Brain microvascular endothelial cell (primary cell): ENCODE measurements at regions not wholly inside any gene's neighbourhood (a gene's known extent, or its start where the extent isn't known, plus 50 kb on each side); places are given as distances from the start of the nearest gene placed in this dataset.
"Not testable (repeated sequence)": the region's sequence is repeated elsewhere in the genome, so short reads cannot be mapped to it uniquely, and the experiment has no call there.

Source experiments
- DNase-seq: peaks from one replicate; pipeline ENCODE4 v3.0.0-alpha.2; 2020
- H3K27ac ChIP-seq: fragments of 250-450 bp; sonication (Bioruptor Pico); 2 replicates; pipeline ENCODE4 v1.5.1; 2020; ENCODE audit warnings: mild to moderate bottlenecking, moderate library complexity
- H3K27me3 ChIP-seq: fragments of 250-450 bp; sonication (Bioruptor Pico); replicated peaks from 2 replicates; pipeline ENCODE4 v1.5.1; 2020; ENCODE audit warnings: mild to moderate bottlenecking
- H3K36me3 ChIP-seq: fragments of 250-450 bp; sonication (Bioruptor Pico); replicated peaks from 2 replicates; pipeline ENCODE4 v1.5.1; 2020; ENCODE audit warnings: mild to moderate bottlenecking
- H3K4me3 ChIP-seq: 2 replicates; pipeline ENCODE4 v1.5.1; 2011; ENCODE audit warnings: low read depth, mild to moderate bottlenecking, control low read depth, low read length, moderate library complexity
- CTCF ChIP-seq: IDR thresholded peaks from 2 replicates; pipeline ENCODE4 v1.5.1; 2011; ENCODE audit warnings: low read depth, mild to moderate bottlenecking, moderate library complexity, low read length, control low read depth, inconsistent platforms; ENCODE audit errors: missing control alignments
- in situ Hi-C: cut with HindIII; loops from 2 replicates; pipeline ENCODE4 v1.10.0; 2017; ENCODE audit warnings: low sequenced_read_pairs, low pct_ligation_motif_present

- in situ Hi-C loops, result no loop called here
- no peak overlapping the region for H3K4me3 ChIP-seq
- no peaks in the 10 kb centered on the region for H3K36me3 ChIP-seq
- H3K27ac ChIP-seq, result no peak overlapping the region
- no peaks in the 10 kb centered on the region for H3K27me3 ChIP-seq
- TF ChIP-seq CTCF, result no peak
- DNase-seq, result no peak
Observed at GRCh38 chr10:131580076-131580652, 268.6 kb upstream of the TCERG1L start.

- Histone ChIP-seq H3K27me3 (no peaks in the 10 kb centered on the region), H3K36me3 (no peaks in the 10 kb centered on the region), H3K27ac (no peak overlapping the region), H3K4me3 (no peak overlapping the region)
- in situ Hi-C loops, result no loop called here
- TF ChIP-seq CTCF, result no peak
- DNase-seq, result no peak
Observed at GRCh38 chr10:131580674-131581073, 269.2 kb upstream of the TCERG1L start.

GRCh38 chr10:131581547-131581946, 270.0 kb upstream of the TCERG1L start:
- in situ Hi-C loops, DNase-seq, H3K27ac ChIP-seq: not testable (repeated sequence)

GRCh38 chr10:131584287-131584686, 272.8 kb upstream of the TCERG1L start:
- Histone ChIP-seq H3K36me3 (no peaks in the 10 kb centered on the region), H3K4me3 (no peak overlapping the region)
- no peak for TF ChIP-seq CTCF

More at GRCh38 chr10:131581547-131581946, 270.0 kb upstream of the TCERG1L start:
- H3K27me3 ChIP-seq, H3K36me3 ChIP-seq, H3K4me3 ChIP-seq: not testable (repeated sequence)

GRCh38 chr10:131585761-131586160, 274.2 kb upstream of the TCERG1L start:
- H3K27me3 ChIP-seq, result no peaks in the 10 kb centered on the region
- no peak overlapping the region for H3K4me3 ChIP-seq
- DNase-seq, result no peak
- no peaks in the 10 kb centered on the region for H3K36me3 ChIP-seq
- in situ Hi-C loops, result no loop called here
- no peak overlapping the region for H3K27ac ChIP-seq
- TF ChIP-seq CTCF, result no peak

More at GRCh38 chr10:131584287-131584686, 272.8 kb upstream of the TCERG1L start:
- in situ Hi-C loops, result no loop called here
- no peak overlapping the region for H3K27ac ChIP-seq
- no peak for DNase-seq
- H3K27me3 ChIP-seq, result no peaks in the 10 kb centered on the region

- Histone ChIP-seq H3K36me3 (no peaks in the 10 kb centered on the region), H3K27ac (no peak overlapping the region), H3K4me3 (no peak overlapping the region), H3K27me3 (no peaks in the 10 kb centered on the region)
- DNase-seq, result no peak
- TF ChIP-seq CTCF, result no peak
- in situ Hi-C loops, result no loop called here
Observed at GRCh38 chr10:131586958-131587357, 275.4 kb upstream of the TCERG1L start.
